ENCODE measurements at regions not wholly inside any gene's neighbourhood (a gene's known extent, or its start where the extent isn't known, plus 50 kb on each side); places are given as distances from the start of the nearest gene placed in this dataset.

DNA sequence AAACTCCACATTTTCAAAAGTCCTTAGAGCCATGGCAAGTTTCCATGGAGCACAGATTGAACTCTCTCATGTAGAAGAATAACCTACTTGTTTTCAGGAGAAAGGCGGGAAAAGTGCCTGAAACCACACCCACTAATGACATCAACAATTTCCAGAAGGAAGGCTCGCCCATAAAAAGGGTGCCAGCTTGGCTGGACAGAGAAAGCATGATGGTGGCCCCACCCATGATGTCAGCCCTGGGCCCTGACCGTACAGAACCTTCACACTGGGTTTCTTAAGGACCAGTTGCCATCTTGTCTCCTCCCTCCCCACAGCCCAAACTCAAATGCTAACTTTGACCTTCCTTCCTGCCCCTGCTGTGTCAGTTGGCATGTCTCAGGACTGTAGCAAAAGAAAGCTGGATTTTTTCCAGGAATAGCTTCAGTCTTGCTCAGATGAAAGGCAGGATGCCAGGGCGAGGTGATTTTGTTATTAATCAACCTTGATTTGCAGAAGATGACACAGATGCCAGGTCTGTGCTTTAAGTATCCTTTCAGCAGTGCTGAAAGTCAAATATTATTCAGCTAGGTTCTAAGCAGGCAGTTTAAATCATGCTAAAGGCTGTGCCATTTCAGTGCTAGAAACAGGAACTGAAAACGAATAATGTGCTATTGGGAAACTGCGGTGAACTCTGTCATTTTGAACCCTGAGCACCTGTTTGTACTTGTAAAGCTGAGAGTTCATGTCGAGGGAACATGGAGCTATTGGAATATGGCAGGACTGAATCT lies 89.5 kb upstream of the RFC3 start:
- peak overlapping the region in 6 of 8 donors; percentile 3 to 71 (median 40) for H3K4me3 Mint-ChIP-seq
- H3K4me1 Mint-ChIP-seq: peaks cover 35 to 40% (median 39%) of the 10 kb centered on the region in 3 donors
- peak overlapping the region in 1 of 6 donors; percentile 29 for H3K27ac Mint-ChIP-seq
- ATAC-seq (ENCODE audit: low read depth in 2 of 2): peak; percentile 69 to 75
- peaks cover 0 to 5% of the 10 kb centered on the region in 2 donors for H3K36me3 Mint-ChIP-seq
- H3K9me3 Mint-ChIP-seq: peaks cover 0 to 2% (median 0%) of the 10 kb centered on the region in 7 donors
- DNase-seq: peak; percentile 40
- H3K27me3 Mint-ChIP-seq: peaks cover 30 to 60% (median 42%) of the 10 kb centered on the region in 3 donors

DNA sequence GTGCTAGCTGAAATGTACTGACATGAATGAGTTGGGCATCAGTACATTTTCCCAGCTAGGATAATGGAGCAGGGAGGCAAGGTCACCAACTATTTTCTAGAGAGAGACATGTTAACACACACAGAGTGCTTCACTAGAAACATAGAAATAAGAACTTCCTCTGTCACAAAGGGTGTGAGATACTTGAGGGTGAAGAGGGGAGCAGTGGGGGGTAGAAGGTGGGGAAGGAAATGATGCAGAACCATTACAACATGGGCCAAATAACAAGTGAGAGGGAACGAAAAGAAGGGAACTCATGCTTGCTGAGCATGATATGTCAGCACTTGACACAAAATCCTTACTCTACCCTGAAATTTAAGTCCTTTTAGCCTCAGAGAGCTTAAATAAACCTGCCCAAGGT lies 87.8 kb upstream of the RFC3 start:
- H3K9me3 Mint-ChIP-seq: peaks cover 0 to 2% (median 0%) of the 10 kb centered on the region in 7 donors
- ATAC-seq (ENCODE audit: low read depth in 2 of 2): peak; percentile 79 to 82
- peak overlapping the region in 3 of 8 donors; percentile 0 to 54 (median 9) for H3K4me3 Mint-ChIP-seq
- peaks cover 35 to 37% (median 36%) of the 10 kb centered on the region in 3 donors for H3K4me1 Mint-ChIP-seq
- H3K27me3 Mint-ChIP-seq: peaks cover 27 to 67% (median 45%) of the 10 kb centered on the region in 3 donors
- peak; percentile 39 for DNase-seq
- peaks cover 0 to 5% of the 10 kb centered on the region in 2 donors for H3K36me3 Mint-ChIP-seq
- peak overlapping the region in 2 of 6 donors; percentile 8 to 46 for H3K27ac Mint-ChIP-seq

GRCh38 chr13:33730619-33731018 lies 87.3 kb upstream of the RFC3 start:
- Mint-ChIP-seq H3K4me1 (peaks cover 35 to 37% (median 36%) of the 10 kb centered on the region in 3 donors), H3K4me3 (no peak overlapping the region), H3K36me3 (peaks cover 0 to 5% of the 10 kb centered on the region in 2 donors), H3K9me3 (peaks cover 0 to 2% (median 0%) of the 10 kb centered on the region in 7 donors), H3K27ac (peak overlapping the region in 1 of 6 donors; percentile 46), H3K27me3 (peaks cover 24 to 67% (median 44%) of the 10 kb centered on the region in 3 donors)
- ATAC-seq (ENCODE audit: low read depth in 2 of 2) (no peak), DNase-seq (no peak)

GRCh38 chr13:33735276-33735675 lies 82.7 kb upstream of the RFC3 start:
- ATAC-seq (ENCODE audit: low read depth in 2 of 2): no peak
- DNase-seq: no peak
- H3K27ac Mint-ChIP-seq: no peak overlapping the region
- peaks cover 10 to 15% (median 14%) of the 10 kb centered on the region in 3 donors for H3K4me1 Mint-ChIP-seq
- peaks cover 43 to 86% (median 67%) of the 10 kb centered on the region in 3 donors for H3K27me3 Mint-ChIP-seq
- peaks cover 0 to 5% of the 10 kb centered on the region in 2 donors for H3K36me3 Mint-ChIP-seq
- no peak overlapping the region for H3K4me3 Mint-ChIP-seq
- H3K9me3 Mint-ChIP-seq: peaks cover 0 to 10% (median 7%) of the 10 kb centered on the region in 7 donors

- H3K27me3 Mint-ChIP-seq: peaks cover 61 to 82% (median 71%) of the 10 kb centered on the region in 3 donors
- H3K4me1 Mint-ChIP-seq: peaks cover 0 to 1% (median 0%) of the 10 kb centered on the region in 3 donors
- ATAC-seq (ENCODE audit: low read depth in 2 of 2) (no peak), DNase-seq (no peak)
- H3K9me3 Mint-ChIP-seq: peaks cover 2 to 8% (median 7%) of the 10 kb centered on the region in 7 donors
- no peak overlapping the region for H3K4me3 Mint-ChIP-seq
- peaks cover 0 to 18% of the 10 kb centered on the region in 2 donors for H3K36me3 Mint-ChIP-seq
- H3K27ac Mint-ChIP-seq: no peak overlapping the region
Measured at GRCh38 chr13:33739254-33739653, 78.7 kb upstream of the RFC3 start.

GRCh38 chr13:33740134-33740538 lies 77.8 kb upstream of the RFC3 start:
- no peak overlapping the region for H3K27ac Mint-ChIP-seq
- ATAC-seq (ENCODE audit: low read depth in 2 of 2) (no peak), DNase-seq (no peak)
- H3K36me3 Mint-ChIP-seq: peaks cover 0 to 18% of the 10 kb centered on the region in 2 donors
- H3K4me3 Mint-ChIP-seq: no peak overlapping the region
- H3K27me3 Mint-ChIP-seq: peaks cover 65 to 82% (median 75%) of the 10 kb centered on the region in 3 donors
- peaks cover 3 to 10% (median 4%) of the 10 kb centered on the region in 3 donors for H3K4me1 Mint-ChIP-seq
- H3K9me3 Mint-ChIP-seq: peaks cover 2 to 8% (median 7%) of the 10 kb centered on the region in 7 donors

GRCh38 chr13:33742321-33742720 lies 75.6 kb upstream of the RFC3 start:
- ATAC-seq (ENCODE audit: low read depth in 2 of 2) (no peak), DNase-seq (no peak)
- Mint-ChIP-seq H3K36me3 (peaks cover 0 to 18% of the 10 kb centered on the region in 2 donors), H3K9me3 (peaks cover 0 to 3% (median 0%) of the 10 kb centered on the region in 7 donors), H3K27me3 (peaks cover 47 to 73% (median 56%) of the 10 kb centered on the region in 3 donors), H3K27ac (no peak overlapping the region), H3K4me3 (no peak overlapping the region), H3K4me1 (peaks cover 10 to 15% (median 11%) of the 10 kb centered on the region in 3 donors)

DNA sequence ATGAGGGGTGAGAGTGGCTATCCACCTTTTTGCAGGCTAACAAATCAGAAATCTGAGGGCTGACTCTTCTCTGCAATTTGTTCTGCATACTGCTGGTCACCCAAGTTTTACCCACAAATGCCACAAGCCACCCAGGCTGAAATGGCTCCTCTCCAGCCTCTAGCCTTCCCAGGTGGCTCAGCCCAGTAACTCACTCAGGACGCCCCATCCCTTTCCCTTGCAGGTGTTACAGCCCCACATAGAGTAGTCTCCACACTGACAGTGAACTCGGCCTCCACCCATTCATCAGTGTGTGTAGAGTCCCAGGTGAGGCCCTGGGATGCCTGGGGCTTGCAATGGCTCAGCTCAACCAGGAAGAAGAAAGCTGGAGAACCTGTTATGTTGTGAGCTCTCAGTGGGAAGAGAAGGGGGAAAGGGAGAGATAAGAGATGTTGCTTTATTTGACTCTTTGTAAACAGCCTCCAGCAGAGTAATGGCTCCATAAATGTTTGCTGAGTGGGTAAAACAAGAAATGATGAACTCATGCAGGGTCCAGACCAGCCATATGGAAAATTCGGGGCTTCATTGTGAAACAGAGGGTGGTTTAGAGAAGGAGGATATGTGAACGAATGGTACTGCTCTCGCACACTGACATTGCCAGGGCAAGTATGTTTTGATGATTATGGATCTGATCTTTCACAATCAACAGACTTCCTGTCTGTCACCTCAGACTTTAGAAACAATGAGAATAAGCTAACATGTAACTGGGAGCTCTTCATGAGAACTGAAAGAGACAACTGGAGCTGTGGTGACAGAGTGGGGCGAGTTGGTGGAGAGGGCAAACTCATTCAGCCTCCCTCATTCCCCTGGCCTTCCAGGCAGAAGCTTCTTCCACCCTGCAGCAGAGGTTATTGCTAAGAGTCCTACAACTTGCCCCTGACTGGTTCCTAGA lies 74.2 kb upstream of the RFC3 start:
- ATAC-seq (ENCODE audit: low read depth in 2 of 2) (no peak), DNase-seq (no peak)
- Mint-ChIP-seq H3K27me3 (peaks cover 38 to 63% (median 44%) of the 10 kb centered on the region in 3 donors), H3K27ac (no peak overlapping the region), H3K4me1 (peaks cover 10 to 15% (median 11%) of the 10 kb centered on the region in 3 donors), H3K9me3 (peaks cover 2 to 12% (median 8%) of the 10 kb centered on the region in 7 donors), H3K36me3 (peaks cover 0 to 18% of the 10 kb centered on the region in 2 donors), H3K4me3 (no peak overlapping the region)

- peaks cover 38 to 53% (median 42%) of the 10 kb centered on the region in 3 donors for H3K27me3 Mint-ChIP-seq
- peaks cover 10 to 15% (median 11%) of the 10 kb centered on the region in 3 donors for H3K4me1 Mint-ChIP-seq
- H3K9me3 Mint-ChIP-seq: peaks cover 2 to 13% (median 8%) of the 10 kb centered on the region in 7 donors
- no peak for DNase-seq
- H3K27ac Mint-ChIP-seq: no peak overlapping the region
- H3K4me3 Mint-ChIP-seq: peak overlapping the region in 2 of 8 donors; percentile 0 to 56
- H3K36me3 Mint-ChIP-seq: peaks cover 0 to 18% of the 10 kb centered on the region in 2 donors
- no peak for ATAC-seq (ENCODE audit: low read depth in 2 of 2)
Measured at GRCh38 chr13:33744589-33745369, 73.2 kb upstream of the RFC3 start.

GRCh38 chr13:33745370-33746324 lies 72.3 kb upstream of the RFC3 start:
- Mint-ChIP-seq H3K36me3 (peaks cover 0 to 18% of the 10 kb centered on the region in 2 donors), H3K4me1 (peaks cover 10 to 15% (median 11%) of the 10 kb centered on the region in 3 donors), H3K4me3 (no peak overlapping the region), H3K27ac (no peak overlapping the region), H3K27me3 (peaks cover 38 to 52% (median 42%) of the 10 kb centered on the region in 3 donors), H3K9me3 (peaks cover 3 to 13% (median 8%) of the 10 kb centered on the region in 7 donors)
- ATAC-seq (ENCODE audit: low read depth in 2 of 2) (peak; percentile 55 to 63), DNase-seq (no peak)

GRCh38 chr13:33746867-33747266 lies 71.1 kb upstream of the RFC3 start:
- Mint-ChIP-seq H3K4me3 (no peak overlapping the region), H3K27me3 (peaks cover 32 to 41% (median 32%) of the 10 kb centered on the region in 3 donors), H3K36me3 (peaks cover 0 to 14% of the 10 kb centered on the region in 2 donors), H3K9me3 (peaks cover 2 to 13% (median 8%) of the 10 kb centered on the region in 7 donors), H3K27ac (no peak overlapping the region), H3K4me1 (peaks cover 10 to 15% (median 11%) of the 10 kb centered on the region in 3 donors)
- ATAC-seq (ENCODE audit: low read depth in 2 of 2) (no peak), DNase-seq (no peak)

All from naive B cell (primary cell).